Right atrium auricular region (tissue), 2 donors: ENCODE measurements at regions not wholly inside any gene's neighbourhood (a gene's known extent, or its start where the extent isn't known, plus 50 kb on each side); places are given as distances from the start of the nearest gene placed in this dataset.
"Not testable (repeated sequence)": the region's sequence is repeated elsewhere in the genome, so short reads cannot be mapped to it uniquely, and the experiment has no call there.

Source experiments
- DNase-seq: peaks from one replicate; pipeline ENCODE4 v3.0.0-alpha.2; 2019; ENCODE audit warnings: low spot score
- H3K27ac ChIP-seq, 2 donors: fragments of 200-600 bp; sonication (generic); 1 replicate in 1 of 2; 2 replicates in 1 of 2; pipeline ENCODE4 v1.5.1; 2016 to 2019
- H3K27me3 ChIP-seq, 2 donors: fragments of 200-600 bp; sonication (generic); one replicate each; pipeline versions ENCODE4 v1.5.1 to v1.6.0; 2017 to 2019
- H3K36me3 ChIP-seq: fragments of 200-600 bp; sonication (generic); one replicate; pipeline ENCODE4 v1.5.1; 2016
- H3K4me1 ChIP-seq, 2 donors: fragments of 200-600 bp; sonication (generic); one replicate each; pipeline versions ENCODE4 v1.5.1 to v1.6.0; 2017 to 2019
- H3K4me3 ChIP-seq, 2 donors: fragments of 200-600 bp; sonication (generic); 1 replicate in 1 of 2; 2 replicates in 1 of 2; pipeline ENCODE4 v1.5.1; 2017 to 2019; ENCODE audit warnings: mild to moderate bottlenecking in 1 of 2, moderate library complexity in 1 of 2
- H3K9me3 ChIP-seq, 2 donors: fragments of 200-600 bp; sonication (generic); one replicate each; pipeline ENCODE4 v1.5.1; 2019
- CTCF ChIP-seq, 2 donors: fragments of 200-600 bp; sonication (generic); IDR thresholded peaks; one replicate each; pipeline ENCODE4 v1.5.1; 2019; ENCODE audit warnings: antibody characterized with exemption in 2 of 2

DNA sequence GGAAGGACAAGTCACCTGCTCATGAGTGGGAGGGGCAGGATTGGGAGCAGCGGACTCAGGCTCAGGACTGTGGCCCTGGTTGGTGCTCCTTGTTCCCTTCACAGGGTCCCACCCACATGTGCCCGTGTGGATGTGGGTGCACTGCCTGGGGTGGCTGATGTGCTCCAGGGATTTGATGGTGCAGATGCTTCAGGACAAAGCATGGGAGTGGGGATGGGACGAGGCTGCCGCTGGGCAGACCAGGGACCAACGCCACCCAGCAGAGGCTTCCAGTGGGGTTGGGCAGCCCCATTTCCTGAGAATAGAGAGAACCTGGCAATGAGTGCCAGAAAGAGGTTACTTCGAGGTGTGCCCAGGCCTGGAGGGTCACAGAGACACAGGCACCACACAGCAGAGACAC, 65.5 kb upstream of the IGLL5 start:
- TF ChIP-seq CTCF (IDR thresholded peaks at IDR 0.05), result no peak
- H3K4me3 ChIP-seq, result no peak overlapping the region
- no peaks in the 10 kb centered on the region for H3K27me3 ChIP-seq
- no peaks in the 10 kb centered on the region for H3K36me3 ChIP-seq
- H3K9me3 ChIP-seq, result no peaks in the 10 kb centered on the region
- H3K27ac ChIP-seq, result no peak overlapping the region
- no peak for DNase-seq
- no peaks in the 10 kb centered on the region for H3K4me1 ChIP-seq

DNA sequence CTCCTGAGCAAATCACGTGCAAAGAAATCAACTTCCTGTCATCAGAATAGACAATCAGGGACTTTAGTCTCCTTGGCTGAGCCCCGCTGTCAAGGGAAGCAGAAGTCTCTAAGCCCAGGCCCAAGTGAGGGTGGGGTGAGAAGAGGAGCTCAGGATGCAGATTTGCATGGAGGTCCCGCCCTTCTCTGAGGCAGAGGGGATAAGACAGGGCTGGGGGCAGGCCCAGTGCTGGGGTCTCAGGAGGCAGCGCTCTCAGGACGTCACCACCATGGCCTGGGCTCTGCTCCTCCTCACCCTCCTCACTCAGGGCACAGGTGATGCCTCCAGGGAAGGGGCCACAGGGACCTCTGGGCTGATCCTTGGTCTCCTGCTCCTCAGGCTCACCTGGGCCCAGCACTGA, 65.1 kb upstream of the IGLL5 start:
- not testable (repeated sequence) for H3K4me1 ChIP-seq, H3K9me3 ChIP-seq, H3K27ac ChIP-seq, H3K4me3 ChIP-seq, DNase-seq, H3K27me3 ChIP-seq, H3K36me3 ChIP-seq

GRCh38 chr22:22823131-22823810, 64.3 kb upstream of the IGLL5 start:
- no peaks in the 10 kb centered on the region for H3K9me3 ChIP-seq
- H3K4me1 ChIP-seq, result no peaks in the 10 kb centered on the region
- DNase-seq, result no peak
- H3K27me3 ChIP-seq, result no peaks in the 10 kb centered on the region
- H3K4me3 ChIP-seq, result no peak overlapping the region
- H3K36me3 ChIP-seq, result no peaks in the 10 kb centered on the region
- no peak for TF ChIP-seq CTCF (IDR thresholded peaks at IDR 0.05)
- no peak overlapping the region for H3K27ac ChIP-seq

DNA sequence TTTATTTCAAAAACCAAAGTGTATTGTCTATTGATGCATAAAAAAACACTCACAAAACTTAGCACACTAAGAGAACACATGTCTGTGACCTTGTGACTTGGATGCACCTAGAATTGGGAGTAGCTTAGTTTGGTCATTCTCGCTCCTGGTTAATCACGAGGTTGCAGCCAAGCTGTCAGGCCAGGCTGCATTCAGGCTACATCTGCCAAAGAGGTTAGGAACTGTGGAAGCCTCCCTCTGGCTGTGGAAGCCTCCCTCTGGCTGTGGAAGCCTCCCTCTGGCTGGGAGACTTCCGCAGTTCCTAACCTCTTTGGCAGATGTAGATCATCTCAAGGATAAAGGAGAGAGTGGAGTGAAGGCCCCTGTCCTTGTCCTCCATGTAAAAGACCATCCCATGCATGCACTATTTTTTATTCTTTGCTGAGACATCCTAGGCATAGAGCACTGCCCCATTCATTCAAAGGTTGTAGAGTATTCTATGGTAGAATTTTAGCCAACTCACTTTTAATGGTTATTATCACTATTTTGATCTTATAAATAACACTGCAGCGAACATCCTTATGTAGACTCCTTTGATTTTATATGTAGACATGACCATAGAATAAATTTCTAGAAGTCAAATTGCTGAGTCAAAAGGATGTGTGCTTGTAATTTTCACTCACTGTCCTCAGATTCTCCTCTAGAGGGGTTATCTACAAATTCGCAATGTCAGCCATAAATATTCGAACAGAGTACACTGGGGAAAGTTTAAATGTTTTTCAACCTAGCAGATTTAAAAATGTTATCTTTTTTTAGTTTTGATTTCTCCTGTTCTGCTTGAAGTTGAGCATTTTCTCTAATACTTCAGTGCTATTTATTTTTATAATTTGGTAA, 63.0 kb upstream of the IGLL5 start:
- no peak for DNase-seq

GRCh38 chr22:22825213-22825593, 62.4 kb upstream of the IGLL5 start:
- Histone ChIP-seq H3K4me1 (no peaks in the 10 kb centered on the region), H3K4me3 (no peak overlapping the region), H3K36me3 (no peaks in the 10 kb centered on the region), H3K9me3 (no peaks in the 10 kb centered on the region), H3K27me3 (no peaks in the 10 kb centered on the region), H3K27ac (no peak overlapping the region)
- DNase-seq, result no peak
- no peak for TF ChIP-seq CTCF (IDR thresholded peaks at IDR 0.05)

More for the DNA sequence above, 63.0 kb upstream of the IGLL5 start:
- Histone ChIP-seq H3K36me3 (no peaks in the 10 kb centered on the region), H3K4me3 (no peak overlapping the region), H3K27me3 (no peaks in the 10 kb centered on the region), H3K9me3 (no peaks in the 10 kb centered on the region), H3K4me1 (no peaks in the 10 kb centered on the region), H3K27ac (no peak overlapping the region)
- no peak for TF ChIP-seq CTCF (IDR thresholded peaks at IDR 0.05)

- Histone ChIP-seq H3K27ac (no peak overlapping the region), H3K4me3 (no peak overlapping the region), H3K27me3 (no peaks in the 10 kb centered on the region), H3K9me3 (peaks cover 0 to 12% of the 10 kb centered on the region in 2 donors), H3K36me3 (no peaks in the 10 kb centered on the region), H3K4me1 (no peaks in the 10 kb centered on the region)
- no peak for DNase-seq
- TF ChIP-seq CTCF (IDR thresholded peaks at IDR 0.05), result no peak
Measured at GRCh38 chr22:22827187-22827939, 60.3 kb upstream of the IGLL5 start.
